Liver (tissue), 3 donors: ENCODE measurements at regions not wholly inside any gene's neighbourhood (a gene's known extent, or its start where the extent isn't known, plus 50 kb on each side); places are given as distances from the start of the nearest gene placed in this dataset.

Source experiments
- EGR1 ChIP-seq, 2 donors: IDR thresholded peaks; 2 replicates each; pipeline ENCODE4 v1.6.1; 2016 to 2018; ENCODE audit warnings: antibody characterized with exemption in 2 of 2, low read depth in 2 of 2
- RAD21 ChIP-seq, 2 donors: IDR thresholded peaks; 2 replicates each; pipeline ENCODE4 v1.6.1; 2016; ENCODE audit warnings: antibody characterized with exemption in 2 of 2, mild to moderate bottlenecking in 2 of 2
- RXRA ChIP-seq, 2 donors: IDR thresholded peaks; 2 replicates each; pipeline ENCODE4 v1.6.1; 2017 to 2018; ENCODE audit warnings: antibody characterized with exemption in 2 of 2, mild to moderate bottlenecking in 1 of 2
- SP1 ChIP-seq: IDR thresholded peaks from 2 replicates; pipeline ENCODE4 v1.6.1; 2018; ENCODE audit warnings: antibody characterized with exemption, mild to moderate bottlenecking
- TAF1 ChIP-seq: conservative IDR thresholded peaks from 2 replicates; pipeline ENCODE4 v1.6.1; 2016; ENCODE audit warnings: antibody characterized with exemption, mild to moderate bottlenecking
- TF ChIP-seq, protein P1 (sequence below): fragments of 150-350 bp; IDR thresholded peaks from 2 replicates; pipeline ENCODE4 v1.5.1; 2017; ENCODE audit warnings: improper control_type of control experiment, low read depth, low read length; ENCODE audit not compliant: missing input control
- TF ChIP-seq, protein P2 (sequence below): IDR thresholded peaks from 2 replicates; pipeline ENCODE4 v1.6.1; 2016; ENCODE audit warnings: antibody characterized with exemption, mild to moderate bottlenecking
- TF ChIP-seq, protein P3 (sequence below): IDR thresholded peaks from 2 replicates; pipeline ENCODE4 v1.6.1; 2016; ENCODE audit warnings: antibody characterized with exemption
- donor health status: healthy.
- donor health status: healthy.

DNA sequence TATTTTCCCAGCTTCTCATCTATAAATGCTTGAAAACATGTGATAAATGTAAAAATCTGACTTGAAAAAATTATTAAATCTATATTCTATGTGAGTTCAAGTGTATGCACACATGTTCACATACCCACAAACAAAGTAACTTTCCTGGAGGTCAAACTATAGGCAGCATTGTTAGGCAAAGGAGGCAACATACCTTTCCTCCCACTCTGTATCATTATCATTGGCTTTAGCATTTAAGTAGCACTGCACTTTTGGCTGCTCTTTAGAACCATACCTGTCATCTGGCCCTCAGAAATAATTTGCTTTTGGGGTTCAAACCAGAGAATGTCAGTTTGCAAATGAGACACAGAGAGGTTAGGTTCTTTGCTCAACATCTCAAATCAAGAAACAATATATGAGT, 102.4 kb upstream of the CCDC196 start:
- TF ChIP-seq, protein P1, sequence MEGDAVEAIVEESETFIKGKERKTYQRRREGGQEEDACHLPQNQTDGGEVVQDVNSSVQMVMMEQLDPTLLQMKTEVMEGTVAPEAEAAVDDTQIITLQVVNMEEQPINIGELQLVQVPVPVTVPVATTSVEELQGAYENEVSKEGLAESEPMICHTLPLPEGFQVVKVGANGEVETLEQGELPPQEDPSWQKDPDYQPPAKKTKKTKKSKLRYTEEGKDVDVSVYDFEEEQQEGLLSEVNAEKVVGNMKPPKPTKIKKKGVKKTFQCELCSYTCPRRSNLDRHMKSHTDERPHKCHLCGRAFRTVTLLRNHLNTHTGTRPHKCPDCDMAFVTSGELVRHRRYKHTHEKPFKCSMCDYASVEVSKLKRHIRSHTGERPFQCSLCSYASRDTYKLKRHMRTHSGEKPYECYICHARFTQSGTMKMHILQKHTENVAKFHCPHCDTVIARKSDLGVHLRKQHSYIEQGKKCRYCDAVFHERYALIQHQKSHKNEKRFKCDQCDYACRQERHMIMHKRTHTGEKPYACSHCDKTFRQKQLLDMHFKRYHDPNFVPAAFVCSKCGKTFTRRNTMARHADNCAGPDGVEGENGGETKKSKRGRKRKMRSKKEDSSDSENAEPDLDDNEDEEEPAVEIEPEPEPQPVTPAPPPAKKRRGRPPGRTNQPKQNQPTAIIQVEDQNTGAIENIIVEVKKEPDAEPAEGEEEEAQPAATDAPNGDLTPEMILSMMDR: no peak
- TF ChIP-seq RXRA (IDR thresholded peaks at IDR 0.05): no peak
- TF ChIP-seq, protein P2, sequence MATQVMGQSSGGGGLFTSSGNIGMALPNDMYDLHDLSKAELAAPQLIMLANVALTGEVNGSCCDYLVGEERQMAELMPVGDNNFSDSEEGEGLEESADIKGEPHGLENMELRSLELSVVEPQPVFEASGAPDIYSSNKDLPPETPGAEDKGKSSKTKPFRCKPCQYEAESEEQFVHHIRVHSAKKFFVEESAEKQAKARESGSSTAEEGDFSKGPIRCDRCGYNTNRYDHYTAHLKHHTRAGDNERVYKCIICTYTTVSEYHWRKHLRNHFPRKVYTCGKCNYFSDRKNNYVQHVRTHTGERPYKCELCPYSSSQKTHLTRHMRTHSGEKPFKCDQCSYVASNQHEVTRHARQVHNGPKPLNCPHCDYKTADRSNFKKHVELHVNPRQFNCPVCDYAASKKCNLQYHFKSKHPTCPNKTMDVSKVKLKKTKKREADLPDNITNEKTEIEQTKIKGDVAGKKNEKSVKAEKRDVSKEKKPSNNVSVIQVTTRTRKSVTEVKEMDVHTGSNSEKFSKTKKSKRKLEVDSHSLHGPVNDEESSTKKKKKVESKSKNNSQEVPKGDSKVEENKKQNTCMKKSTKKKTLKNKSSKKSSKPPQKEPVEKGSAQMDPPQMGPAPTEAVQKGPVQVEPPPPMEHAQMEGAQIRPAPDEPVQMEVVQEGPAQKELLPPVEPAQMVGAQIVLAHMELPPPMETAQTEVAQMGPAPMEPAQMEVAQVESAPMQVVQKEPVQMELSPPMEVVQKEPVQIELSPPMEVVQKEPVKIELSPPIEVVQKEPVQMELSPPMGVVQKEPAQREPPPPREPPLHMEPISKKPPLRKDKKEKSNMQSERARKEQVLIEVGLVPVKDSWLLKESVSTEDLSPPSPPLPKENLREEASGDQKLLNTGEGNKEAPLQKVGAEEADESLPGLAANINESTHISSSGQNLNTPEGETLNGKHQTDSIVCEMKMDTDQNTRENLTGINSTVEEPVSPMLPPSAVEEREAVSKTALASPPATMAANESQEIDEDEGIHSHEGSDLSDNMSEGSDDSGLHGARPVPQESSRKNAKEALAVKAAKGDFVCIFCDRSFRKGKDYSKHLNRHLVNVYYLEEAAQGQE: no peak
- no peak for TF ChIP-seq EGR1 (IDR thresholded peaks at IDR 0.05; ENCODE audit: low read depth in 2 of 2)
- TF ChIP-seq RAD21 (IDR thresholded peaks at IDR 0.05): no peak
- TF ChIP-seq SP1: no peak
- TF ChIP-seq, protein P3, sequence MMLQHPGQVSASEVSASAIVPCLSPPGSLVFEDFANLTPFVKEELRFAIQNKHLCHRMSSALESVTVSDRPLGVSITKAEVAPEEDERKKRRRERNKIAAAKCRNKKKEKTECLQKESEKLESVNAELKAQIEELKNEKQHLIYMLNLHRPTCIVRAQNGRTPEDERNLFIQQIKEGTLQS: no peak
- TF ChIP-seq TAF1: no peak
